ENCODE measurements at regions not wholly inside any gene's neighbourhood (a gene's known extent, or its start where the extent isn't known, plus 50 kb on each side); places are given as distances from the start of the nearest gene placed in this dataset.

GRCh38 chr9:82128011-82128696 lies 139.6 kb downstream of the SPATA31D1 start:
- DNase-seq (no peak), ATAC-seq (peak; percentile 32)
- TF ChIP-seq CTCF (IDR thresholded peaks at IDR 0.05): no peak

GRCh38 chr9:82129708-82130107 lies 141.1 kb downstream of the SPATA31D1 start:
- ATAC-seq (no peak), DNase-seq (no peak)
- Histone ChIP-seq H3K36me3 (ENCODE audit: low read depth) (no peaks in the 10 kb centered on the region), H3K9me3 (no peaks in the 10 kb centered on the region), H3K4me3 (no peak overlapping the region), H3K4me1 (ENCODE audit: low read depth) (no peaks in the 10 kb centered on the region)
- TF ChIP-seq CTCF (IDR thresholded peaks at IDR 0.05): no peak
- intact Hi-C loops (cut with DNase I, micrococcal nuclease): no loop called here

More at GRCh38 chr9:82128011-82128696, 139.6 kb downstream of the SPATA31D1 start:
- Histone ChIP-seq H3K4me3 (no peak overlapping the region), H3K9me3 (no peaks in the 10 kb centered on the region), H3K36me3 (ENCODE audit: low read depth) (no peaks in the 10 kb centered on the region), H3K4me1 (ENCODE audit: low read depth) (no peaks in the 10 kb centered on the region)
- intact Hi-C loops (cut with DNase I, micrococcal nuclease): no loop called here

GRCh38 chr9:82130331-82131042 lies 141.9 kb downstream of the SPATA31D1 start:
- DNase-seq (no peak), ATAC-seq (no peak)

GRCh38 chr9:82131072-82131471 lies 142.5 kb downstream of the SPATA31D1 start:
- intact Hi-C loops (cut with DNase I, micrococcal nuclease): no loop called here

More at GRCh38 chr9:82130331-82131042, 141.9 kb downstream of the SPATA31D1 start:
- Histone ChIP-seq H3K4me3 (no peak overlapping the region), H3K9me3 (no peaks in the 10 kb centered on the region), H3K36me3 (ENCODE audit: low read depth) (no peaks in the 10 kb centered on the region), H3K4me1 (ENCODE audit: low read depth) (no peaks in the 10 kb centered on the region)
- TF ChIP-seq CTCF (IDR thresholded peaks at IDR 0.05): no peak
- intact Hi-C loops (cut with DNase I, micrococcal nuclease): no loop called here

GRCh38 chr9:82132024-82132423 lies 143.5 kb downstream of the SPATA31D1 start:
- no peak for DNase-seq
- Histone ChIP-seq H3K9me3 (no peaks in the 10 kb centered on the region), H3K4me1 (ENCODE audit: low read depth) (no peaks in the 10 kb centered on the region), H3K4me3 (no peak overlapping the region), H3K36me3 (ENCODE audit: low read depth) (no peaks in the 10 kb centered on the region)
- no peak for TF ChIP-seq CTCF (IDR thresholded peaks at IDR 0.05)
- intact Hi-C loops (cut with DNase I, micrococcal nuclease): no loop called here
- no peak for ATAC-seq

More at GRCh38 chr9:82131072-82131471, 142.5 kb downstream of the SPATA31D1 start:
- Histone ChIP-seq H3K4me1 (ENCODE audit: low read depth) (no peaks in the 10 kb centered on the region), H3K36me3 (ENCODE audit: low read depth) (no peaks in the 10 kb centered on the region), H3K9me3 (no peaks in the 10 kb centered on the region), H3K4me3 (no peak overlapping the region)
- no peak for TF ChIP-seq CTCF (IDR thresholded peaks at IDR 0.05)
- DNase-seq (no peak), ATAC-seq (no peak)
